Ovary (tissue), 7 donors: ENCODE measurements at regions not wholly inside any gene's neighbourhood (a gene's known extent, or its start where the extent isn't known, plus 50 kb on each side); places are given as distances from the start of the nearest gene placed in this dataset.

Experiments
- DNase-seq, 5 donors: peaks; one replicate each; pipeline ENCODE4 v3.0.0-alpha.2; 2019 to 2020
- H3K27ac ChIP-seq, 2 donors: fragments of 200-600 bp; one replicate each; pipeline versions ENCODE4 v1.5.1 to v1.8.0; 2019 to 2022
- H3K27me3 ChIP-seq: fragments of 200-600 bp; one replicate; pipeline ENCODE4 v1.8.0; 2022
- H3K36me3 ChIP-seq: fragments of 200-600 bp; sonication (generic); one replicate; pipeline ENCODE4 v1.5.1; 2019
- H3K4me1 ChIP-seq: one replicate; pipeline ENCODE4 v1.8.1; 2013; ENCODE audit warnings: mild to moderate bottlenecking, moderate library complexity; ENCODE audit not compliant: insufficient read depth
- H3K4me3 ChIP-seq: fragments of 200-600 bp; sonication (generic); one replicate; pipeline ENCODE4 v1.5.1; 2017
- H3K9me3 ChIP-seq, 2 donors: fragments of 200-600 bp in 1 of 2; sonication (generic) in 1 of 2; one replicate each; pipeline versions ENCODE4 v1.5.1 to v1.8.1; 2013 to 2019; ENCODE audit warnings: mild to moderate bottlenecking in 1 of 2, moderate library complexity in 1 of 2
- CTCF ChIP-seq, 3 donors: fragments of 450-650 bp in 2 of 3; fragments of 200-600 bp in 1 of 3; IDR thresholded peaks; one replicate each; pipeline versions ENCODE4 v1.5.1 to v1.8.0; 2016 to 2022; ENCODE audit warnings: antibody characterized with exemption in 3 of 3, mild to moderate bottlenecking in 1 of 3
- EP300 ChIP-seq: sonication (generic); formaldehyde crosslinking; IDR thresholded peaks from one replicate; pipeline ENCODE4 v1.6.1; 2017; ENCODE audit warnings: antibody characterized with exemption
- POLR2A ChIP-seq: fragments of 450-650 bp; IDR thresholded peaks from one replicate; pipeline ENCODE4 v1.6.1; 2017; ENCODE audit warnings: antibody characterized with exemption, mild to moderate bottlenecking, moderate library complexity
- WGBS, 3 donors: extraction: QIAGEN DNeasy Blood & Tissue Kit in 1 of 3; methylation state at CpG; one replicate each; pipeline versions ENCODE4 v1.1.5 to v1.1.7; 2013 to 2017; 5-methylcytosine and 5-hydroxymethylcytosine counted together
- intact Hi-C, 4 donors: fragments of 100-400 bp; cut with DNase I; formaldehyde crosslinking; loops; one replicate each; pipeline versions ENCODE4 v1.11.0 to v1.15.1; 2022 to 2023
- donor health status: DM: no; HTN: no; CAD: no; lungs with moderate emphysema.
- donor health status: DM: no; HTN: no; CAD: no.
- donor health status: Bipolar disorder and iron deficiency.
- donor health status: DM: no; HTN: no; CAD: no.
- donor health status: DM: yes; HTN: yes; CAD: no.

- no peaks in the 10 kb centered on the region for H3K9me3 ChIP-seq
- H3K36me3 ChIP-seq = no peaks in the 10 kb centered on the region
- H3K27me3 ChIP-seq = no peaks in the 10 kb centered on the region
- intact Hi-C loops = no loop called here
- no peak for TF ChIP-seq POLR2A
- TF ChIP-seq EP300 = no peak
- TF ChIP-seq CTCF (IDR thresholded peaks at IDR 0.05) = no peak
- no peak overlapping the region for H3K27ac ChIP-seq
- 77 to 82% (median 78%) methylated on average over 2 of the region's 2 CpGs for WGBS, 3 donors
- H3K4me3 ChIP-seq = no peak overlapping the region
- DNase-seq = no peak
- no peaks in the 10 kb centered on the region for H3K4me1 ChIP-seq
Observed at GRCh38 chr4:17258106-17258505, 253.8 kb downstream of the QDPR start.

DNA sequence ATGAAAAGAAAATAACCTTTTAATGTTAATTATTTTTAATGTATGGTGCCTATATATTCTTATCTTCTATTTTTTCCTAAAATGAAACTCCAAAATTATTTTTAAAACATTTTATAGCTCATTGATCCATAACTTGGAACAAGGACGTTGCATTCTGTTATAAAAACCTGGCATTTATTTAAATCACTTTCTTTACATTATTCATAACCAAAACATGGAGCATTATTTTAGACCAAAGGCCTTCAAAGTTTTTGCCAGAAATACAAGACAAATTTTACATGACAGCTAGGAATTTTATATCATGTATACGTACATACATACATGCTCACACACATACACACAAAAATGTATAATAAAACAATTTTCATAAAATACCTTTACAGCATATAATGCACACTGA is 259.8 kb downstream of the QDPR start:
- TF ChIP-seq EP300 (no peak), CTCF (IDR thresholded peaks at IDR 0.05) (no peak), POLR2A (no peak)
- no peak for DNase-seq
- intact Hi-C loops = no loop called here
- H3K4me3 ChIP-seq = no peak overlapping the region
- WGBS, 3 donors = 82 to 88% (median 85%) methylated on average over 2 of the region's 2 CpGs
- no peaks in the 10 kb centered on the region for H3K9me3 ChIP-seq
- no peaks in the 10 kb centered on the region for H3K36me3 ChIP-seq
- H3K27me3 ChIP-seq = no peaks in the 10 kb centered on the region
- no peaks in the 10 kb centered on the region for H3K4me1 ChIP-seq
- H3K27ac ChIP-seq = no peak overlapping the region

DNA sequence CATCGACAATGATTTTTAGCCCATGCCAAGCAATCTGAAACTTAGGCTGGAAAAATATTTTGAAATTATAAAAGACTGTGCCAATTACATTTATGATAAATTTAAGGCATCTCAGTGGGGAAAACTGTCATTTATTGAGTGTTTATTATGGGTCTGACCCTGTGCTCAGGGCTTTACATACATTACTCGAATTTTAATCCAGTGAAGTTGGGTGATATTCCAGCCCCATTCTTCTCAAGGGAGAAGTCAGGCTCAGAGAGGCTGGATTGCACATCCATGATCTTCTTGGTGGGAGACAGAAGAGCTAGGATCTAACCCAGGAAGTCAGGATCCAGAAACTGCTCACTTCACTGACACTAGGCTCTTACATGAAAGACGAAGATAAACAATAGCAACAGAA is 260.8 kb downstream of the QDPR start:
- WGBS, 3 donors = 79 to 80% (median 79%) methylated on average over 3 of the region's 3 CpGs
- TF ChIP-seq POLR2A (no peak), EP300 (no peak), CTCF (IDR thresholded peaks at IDR 0.05) (no peak)
- no peaks in the 10 kb centered on the region for H3K4me1 ChIP-seq
- no peak for DNase-seq
- H3K9me3 ChIP-seq = no peaks in the 10 kb centered on the region
- H3K27me3 ChIP-seq = no peaks in the 10 kb centered on the region
- no peaks in the 10 kb centered on the region for H3K36me3 ChIP-seq
- no peak overlapping the region for H3K27ac ChIP-seq
- intact Hi-C loops = no loop called here
- no peak overlapping the region for H3K4me3 ChIP-seq

DNA sequence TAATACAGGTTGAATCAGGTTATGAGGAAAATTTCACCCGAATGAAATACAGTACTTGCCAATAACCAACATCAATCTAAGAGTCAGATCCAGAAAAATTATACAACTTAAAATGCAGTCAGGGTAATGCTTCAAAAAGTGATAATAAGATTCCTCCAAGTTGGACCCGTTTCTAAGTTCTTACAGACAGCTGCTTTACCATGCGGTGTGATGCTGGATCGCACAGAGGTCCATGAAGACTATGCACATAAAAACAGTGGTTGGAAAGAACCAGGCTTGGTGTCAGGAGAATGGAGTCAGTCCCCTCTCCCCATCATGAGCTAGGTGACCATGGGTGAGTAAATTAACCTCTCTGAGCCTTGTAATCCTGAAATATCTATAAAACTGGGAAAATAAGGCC is 261.3 kb downstream of the QDPR start:
- no peaks in the 10 kb centered on the region for H3K27me3 ChIP-seq
- no peaks in the 10 kb centered on the region for H3K36me3 ChIP-seq
- TF ChIP-seq CTCF (IDR thresholded peaks at IDR 0.05) (no peak), POLR2A (no peak), EP300 (no peak)
- H3K4me3 ChIP-seq = no peak overlapping the region
- no peak overlapping the region for H3K27ac ChIP-seq
- WGBS, 3 donors = 74 to 88% (median 85%) methylated on average over 4 of the region's 4 CpGs
- no peak for DNase-seq
- H3K9me3 ChIP-seq = no peaks in the 10 kb centered on the region
- intact Hi-C loops = no loop called here
- no peaks in the 10 kb centered on the region for H3K4me1 ChIP-seq

GRCh38 chr4:17246656-17247055 is 265.2 kb downstream of the QDPR start:
- no peak for TF ChIP-seq EP300
- no peak for TF ChIP-seq CTCF (IDR thresholded peaks at IDR 0.05)
- no peak for TF ChIP-seq POLR2A
- no peaks in the 10 kb centered on the region for H3K4me1 ChIP-seq

More at GRCh38 chr4:17246656-17247055, 265.2 kb downstream of the QDPR start:
- H3K27ac ChIP-seq = no peak overlapping the region
- H3K4me3 ChIP-seq = no peak overlapping the region
- H3K9me3 ChIP-seq = no peaks in the 10 kb centered on the region
- WGBS, 3 donors = 36 to 44% (median 37%) methylated on average over 2 of the region's 2 CpGs
- H3K27me3 ChIP-seq = no peaks in the 10 kb centered on the region
- no peaks in the 10 kb centered on the region for H3K36me3 ChIP-seq
- no peak for DNase-seq
- intact Hi-C loops = no loop called here
